ENCODE measurements at regions not wholly inside any gene's neighbourhood (a gene's known extent, or its start where the extent isn't known, plus 50 kb on each side); places are given as distances from the start of the nearest gene placed in this dataset.

DNA sequence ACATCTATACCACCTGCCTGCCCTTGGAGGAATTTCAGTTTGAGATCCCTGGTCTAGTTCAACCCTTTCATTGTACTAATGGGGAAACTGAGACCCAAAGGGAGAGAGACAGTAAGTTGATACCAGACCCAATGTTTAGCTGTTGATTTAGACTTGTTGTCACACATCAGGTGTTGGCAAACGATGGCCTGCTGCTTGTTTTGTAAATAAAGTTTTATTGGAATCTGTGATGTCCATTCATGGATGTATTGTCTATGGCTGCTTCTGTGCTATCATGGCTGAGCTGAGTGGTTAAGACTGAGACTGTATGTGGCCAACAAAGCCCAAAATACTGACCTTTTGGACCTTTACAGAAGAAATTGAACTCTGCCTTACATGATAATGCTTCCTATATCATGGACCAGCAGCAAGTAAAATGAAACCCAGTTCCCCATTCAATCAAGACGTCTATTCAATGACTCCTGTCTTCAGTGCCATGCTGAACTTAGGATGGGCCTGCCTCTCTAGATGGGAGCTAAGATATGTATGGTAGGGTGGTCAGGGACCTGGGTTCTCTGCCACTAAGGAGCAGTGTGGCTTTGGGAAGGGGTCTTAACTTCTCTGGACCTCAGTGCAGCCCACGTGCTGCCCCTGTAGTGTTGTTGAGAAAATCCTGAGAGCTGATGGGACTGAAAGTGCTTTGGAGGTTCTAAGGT is 111.0 kb downstream of the IRX5 start:
- TF ChIP-seq, protein P1, sequence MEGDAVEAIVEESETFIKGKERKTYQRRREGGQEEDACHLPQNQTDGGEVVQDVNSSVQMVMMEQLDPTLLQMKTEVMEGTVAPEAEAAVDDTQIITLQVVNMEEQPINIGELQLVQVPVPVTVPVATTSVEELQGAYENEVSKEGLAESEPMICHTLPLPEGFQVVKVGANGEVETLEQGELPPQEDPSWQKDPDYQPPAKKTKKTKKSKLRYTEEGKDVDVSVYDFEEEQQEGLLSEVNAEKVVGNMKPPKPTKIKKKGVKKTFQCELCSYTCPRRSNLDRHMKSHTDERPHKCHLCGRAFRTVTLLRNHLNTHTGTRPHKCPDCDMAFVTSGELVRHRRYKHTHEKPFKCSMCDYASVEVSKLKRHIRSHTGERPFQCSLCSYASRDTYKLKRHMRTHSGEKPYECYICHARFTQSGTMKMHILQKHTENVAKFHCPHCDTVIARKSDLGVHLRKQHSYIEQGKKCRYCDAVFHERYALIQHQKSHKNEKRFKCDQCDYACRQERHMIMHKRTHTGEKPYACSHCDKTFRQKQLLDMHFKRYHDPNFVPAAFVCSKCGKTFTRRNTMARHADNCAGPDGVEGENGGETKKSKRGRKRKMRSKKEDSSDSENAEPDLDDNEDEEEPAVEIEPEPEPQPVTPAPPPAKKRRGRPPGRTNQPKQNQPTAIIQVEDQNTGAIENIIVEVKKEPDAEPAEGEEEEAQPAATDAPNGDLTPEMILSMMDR (IDR thresholded peaks at IDR 0.05; ENCODE audit: unreplicated experiment), result no peak
- Mint-ChIP-seq H3K36me3 (no peaks in the 10 kb centered on the region), H3K9me3 (no peaks in the 10 kb centered on the region), H3K4me1 (peaks cover 20% of the 10 kb centered on the region), H3K27ac (no peak overlapping the region), H3K4me3 (no peak overlapping the region), H3K27me3 (ENCODE audit: low read depth) (peaks cover 76% of the 10 kb centered on the region)
- no peak for DNase-seq (ENCODE audit: low spot score in 2 of 2, unreplicated experiment in 2 of 2)

DNA sequence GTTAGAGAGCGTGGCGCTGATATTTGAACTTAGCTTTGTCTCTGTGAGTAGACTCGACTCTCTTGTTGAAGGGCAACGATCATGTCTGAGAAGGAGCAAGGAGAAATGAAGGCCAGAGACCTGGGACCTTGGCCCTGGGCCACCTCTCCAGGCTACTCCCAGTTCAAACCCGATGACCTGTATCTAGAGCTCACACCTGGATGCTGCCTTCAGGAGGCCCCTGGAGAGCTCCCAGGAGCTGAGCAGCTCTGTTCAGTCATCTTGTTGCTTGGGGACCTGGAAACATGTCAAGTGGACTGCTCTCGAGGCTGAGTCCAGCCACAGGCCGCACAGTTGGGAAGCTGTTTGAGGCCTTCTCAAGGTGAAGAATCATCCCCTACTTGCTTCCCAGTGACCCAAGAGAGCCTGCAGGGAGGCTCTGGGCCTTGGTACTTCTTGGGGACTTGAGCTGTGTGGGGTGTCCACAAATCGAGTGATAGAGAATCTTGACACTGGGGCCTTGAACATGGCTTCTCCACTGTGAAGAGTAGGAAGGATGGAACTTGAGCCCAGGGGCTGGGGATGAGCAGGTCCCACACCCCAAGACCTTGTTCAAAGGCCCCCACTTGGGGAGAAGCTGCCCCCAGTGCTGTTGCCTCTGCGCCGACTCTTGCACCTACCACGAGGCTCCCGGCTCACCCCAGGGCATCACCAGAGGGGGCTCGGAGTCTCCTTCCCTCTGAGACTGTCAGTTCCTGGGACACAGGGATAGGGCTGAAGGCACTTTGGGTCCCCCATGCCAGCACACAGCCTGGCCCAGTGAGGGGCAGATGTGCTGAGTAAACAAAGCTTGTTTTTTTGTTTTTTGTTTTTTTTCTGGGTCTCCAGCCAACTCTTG is 112.1 kb downstream of the IRX5 start:
- Mint-ChIP-seq H3K27me3 (ENCODE audit: low read depth) (peaks cover 83% of the 10 kb centered on the region), H3K4me1 (peaks cover 20% of the 10 kb centered on the region)
- no peak for DNase-seq (ENCODE audit: low spot score in 2 of 2, unreplicated experiment in 2 of 2)

DNA sequence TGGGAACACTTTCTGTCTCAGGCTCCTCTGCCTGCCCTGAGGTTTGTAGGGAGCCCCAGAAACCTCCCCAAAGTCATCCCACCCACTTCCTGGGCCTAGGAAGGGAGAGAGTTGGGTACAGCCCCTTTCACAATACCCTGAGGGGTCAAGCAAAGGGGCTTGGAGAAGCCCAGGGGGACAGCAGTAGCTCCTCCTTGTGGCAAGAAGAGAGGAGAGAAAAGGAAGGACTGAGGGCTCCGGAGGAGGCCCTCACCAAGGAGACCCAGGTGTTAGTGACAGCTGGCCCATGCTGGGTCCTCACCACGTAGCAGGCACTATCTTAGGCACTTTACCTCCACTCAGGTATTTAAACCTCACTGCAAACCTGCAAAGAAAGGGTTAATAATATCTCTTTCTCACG is 112.8 kb downstream of the IRX5 start:
- Mint-ChIP-seq H3K4me3 (no peak overlapping the region), H3K27me3 (ENCODE audit: low read depth) (peaks cover 85% of the 10 kb centered on the region), H3K36me3 (no peaks in the 10 kb centered on the region), H3K4me1 (peaks cover 13% of the 10 kb centered on the region), H3K9me3 (no peaks in the 10 kb centered on the region), H3K27ac (no peak overlapping the region)
- DNase-seq (ENCODE audit: low spot score in 2 of 2, unreplicated experiment in 2 of 2), result no peak
- TF ChIP-seq, protein P1 (IDR thresholded peaks at IDR 0.05; ENCODE audit: unreplicated experiment), result no peak

More for the DNA sequence above, 112.1 kb downstream of the IRX5 start:
- no peak overlapping the region for H3K27ac Mint-ChIP-seq
- H3K9me3 Mint-ChIP-seq, result no peaks in the 10 kb centered on the region
- no peak overlapping the region for H3K4me3 Mint-ChIP-seq
- TF ChIP-seq, protein P1 (IDR thresholded peaks at IDR 0.05; ENCODE audit: unreplicated experiment), result no peak
- H3K36me3 Mint-ChIP-seq, result no peaks in the 10 kb centered on the region

DNA sequence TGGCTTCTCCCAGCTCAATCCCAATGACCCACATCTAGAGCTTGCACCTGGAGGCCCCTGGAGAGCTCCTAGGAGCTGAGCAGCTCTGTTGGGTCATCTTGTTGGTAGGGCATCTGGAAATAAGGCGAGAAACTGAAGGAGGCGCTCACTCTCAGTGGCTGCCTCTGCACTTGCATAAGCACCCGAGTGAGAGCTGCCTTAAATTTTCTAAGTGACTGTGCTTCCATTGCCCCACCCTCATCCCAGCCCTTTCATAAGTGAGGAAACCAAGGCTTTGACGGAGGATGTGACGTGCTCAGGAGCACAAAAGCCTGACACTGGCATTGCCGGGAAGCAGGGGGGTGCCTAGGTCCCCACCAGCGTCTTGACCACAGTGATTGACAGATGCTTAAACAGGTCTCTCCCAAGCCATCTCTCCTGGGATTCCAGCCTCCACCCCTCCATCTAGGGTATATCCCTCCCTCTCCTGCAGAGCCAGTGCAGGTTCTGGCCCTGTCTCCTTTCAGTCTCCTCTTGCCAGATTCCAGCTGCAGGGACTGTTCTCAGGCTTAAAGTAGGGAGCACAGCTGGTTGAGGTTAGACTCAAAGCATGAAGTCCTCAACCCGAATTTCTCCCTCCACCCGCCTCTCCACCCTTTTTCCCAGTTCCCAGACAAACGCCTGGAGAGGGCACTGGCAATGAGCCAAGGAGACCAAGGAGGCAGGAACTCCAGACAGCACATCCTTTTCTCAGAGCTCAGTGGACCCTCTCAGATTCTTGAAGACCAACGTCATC is 113.7 kb downstream of the IRX5 start:
- TF ChIP-seq, protein P1 (IDR thresholded peaks at IDR 0.05; ENCODE audit: unreplicated experiment), result no peak
- DNase-seq (ENCODE audit: low spot score in 2 of 2, unreplicated experiment in 2 of 2), result no peak
- H3K4me3 Mint-ChIP-seq, result no peak overlapping the region
- H3K27me3 Mint-ChIP-seq (ENCODE audit: low read depth), result peaks cover 82% of the 10 kb centered on the region
- no peak overlapping the region for H3K27ac Mint-ChIP-seq
- peaks cover 12% of the 10 kb centered on the region for H3K4me1 Mint-ChIP-seq
- H3K36me3 Mint-ChIP-seq, result no peaks in the 10 kb centered on the region
- H3K9me3 Mint-ChIP-seq, result no peaks in the 10 kb centered on the region

DNA sequence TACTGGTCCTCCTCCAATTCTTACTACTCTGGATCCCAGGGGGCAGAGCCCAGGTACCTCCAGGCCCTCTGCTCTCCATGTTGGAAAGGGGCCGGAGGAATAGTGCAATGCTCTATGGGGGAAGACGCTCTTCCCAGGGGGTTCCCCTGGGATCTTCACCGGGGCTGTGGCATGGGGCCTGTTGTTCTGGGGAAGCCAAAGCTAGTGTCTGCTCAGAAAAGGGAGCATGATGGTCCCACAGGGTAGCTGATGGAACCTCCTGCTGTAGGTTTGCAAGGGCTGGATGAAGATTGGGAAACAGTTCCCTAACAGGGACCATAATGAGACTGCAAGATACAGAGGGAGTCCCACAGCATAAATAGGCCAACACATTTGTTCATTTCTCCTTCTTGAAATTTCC is 114.7 kb downstream of the IRX5 start:
- no peak overlapping the region for H3K27ac Mint-ChIP-seq
- no peaks in the 10 kb centered on the region for H3K9me3 Mint-ChIP-seq
- no peak overlapping the region for H3K4me3 Mint-ChIP-seq
- no peaks in the 10 kb centered on the region for H3K36me3 Mint-ChIP-seq
- DNase-seq (ENCODE audit: low spot score in 2 of 2, unreplicated experiment in 2 of 2), result no peak
- TF ChIP-seq, protein P1 (IDR thresholded peaks at IDR 0.05; ENCODE audit: unreplicated experiment), result no peak
- peaks cover 72% of the 10 kb centered on the region for H3K27me3 Mint-ChIP-seq (ENCODE audit: low read depth)
- H3K4me1 Mint-ChIP-seq, result peaks cover 12% of the 10 kb centered on the region
